Suprapubic skin (tissue), 3 donors: ENCODE measurements at regions not wholly inside any gene's neighbourhood (a gene's known extent, or its start where the extent isn't known, plus 50 kb on each side); places are given as distances from the start of the nearest gene placed in this dataset.

Experiments used
- POLR2AphosphoS5 ChIP-seq, 3 donors: sonication (generic); formaldehyde crosslinking; IDR thresholded peaks; one replicate each; pipeline ENCODE4 v1.6.1; 2017; ENCODE audit warnings: antibody characterized with exemption in 3 of 3
- TF ChIP-seq, protein P1 (sequence below), 2 donors: fragments of 200-600 bp in 1 of 2; fragments of 450-650 bp in 1 of 2; sonication (generic) in 1 of 2; IDR thresholded peaks; one replicate each; pipeline ENCODE4 v1.5.1; 2016 to 2019; ENCODE audit warnings: antibody characterized with exemption in 2 of 2, mild to moderate bottlenecking in 1 of 2, moderate library complexity in 1 of 2

DNA sequence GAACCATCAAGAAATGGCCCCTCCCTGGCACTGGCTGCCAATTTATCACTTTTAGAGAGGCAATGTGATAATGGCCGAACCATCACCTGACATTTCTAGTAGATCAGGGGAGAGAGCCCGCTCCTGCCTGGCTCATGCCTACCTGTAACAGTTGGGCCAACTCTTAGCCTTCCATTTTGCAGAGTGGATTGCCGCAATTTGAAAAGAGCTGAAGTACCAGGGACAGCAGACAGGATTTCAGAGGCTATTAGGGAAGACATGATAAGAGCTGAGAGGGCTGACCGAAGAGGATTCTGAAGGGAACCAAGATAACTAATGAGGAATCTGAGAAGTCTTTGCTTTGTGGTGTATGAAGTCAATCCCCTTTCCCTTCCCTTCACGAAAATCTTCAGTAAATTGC is 121.2 kb upstream of the ANKRD28 start:
- TF ChIP-seq, protein P1, sequence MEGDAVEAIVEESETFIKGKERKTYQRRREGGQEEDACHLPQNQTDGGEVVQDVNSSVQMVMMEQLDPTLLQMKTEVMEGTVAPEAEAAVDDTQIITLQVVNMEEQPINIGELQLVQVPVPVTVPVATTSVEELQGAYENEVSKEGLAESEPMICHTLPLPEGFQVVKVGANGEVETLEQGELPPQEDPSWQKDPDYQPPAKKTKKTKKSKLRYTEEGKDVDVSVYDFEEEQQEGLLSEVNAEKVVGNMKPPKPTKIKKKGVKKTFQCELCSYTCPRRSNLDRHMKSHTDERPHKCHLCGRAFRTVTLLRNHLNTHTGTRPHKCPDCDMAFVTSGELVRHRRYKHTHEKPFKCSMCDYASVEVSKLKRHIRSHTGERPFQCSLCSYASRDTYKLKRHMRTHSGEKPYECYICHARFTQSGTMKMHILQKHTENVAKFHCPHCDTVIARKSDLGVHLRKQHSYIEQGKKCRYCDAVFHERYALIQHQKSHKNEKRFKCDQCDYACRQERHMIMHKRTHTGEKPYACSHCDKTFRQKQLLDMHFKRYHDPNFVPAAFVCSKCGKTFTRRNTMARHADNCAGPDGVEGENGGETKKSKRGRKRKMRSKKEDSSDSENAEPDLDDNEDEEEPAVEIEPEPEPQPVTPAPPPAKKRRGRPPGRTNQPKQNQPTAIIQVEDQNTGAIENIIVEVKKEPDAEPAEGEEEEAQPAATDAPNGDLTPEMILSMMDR (IDR thresholded peaks at IDR 0.05): no peak
- TF ChIP-seq POLR2AphosphoS5 (IDR thresholded peaks at IDR 0.05): no peak
